ENCODE measurements at regions not wholly inside any gene's neighbourhood (a gene's known extent, or its start where the extent isn't known, plus 50 kb on each side); places are given as distances from the start of the nearest gene placed in this dataset.

DNA sequence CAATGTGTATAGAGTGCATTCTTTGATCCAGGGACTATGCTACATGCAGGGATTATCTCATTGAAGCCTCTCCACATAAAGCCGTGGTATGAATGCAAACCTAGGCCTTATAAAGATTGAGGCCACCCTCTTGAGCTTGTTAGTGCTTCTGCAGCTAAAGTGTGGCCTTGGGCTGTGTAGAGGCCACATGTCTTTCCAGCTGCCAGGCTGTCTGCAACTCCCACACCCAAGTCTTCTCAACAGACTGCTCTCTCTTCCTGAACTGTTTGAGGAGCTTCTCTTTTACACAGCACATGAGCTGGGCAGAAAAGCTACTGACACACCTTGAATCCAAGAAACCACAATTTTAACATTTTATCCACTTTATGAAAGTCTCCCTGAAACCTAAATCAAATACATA is 119.2 kb upstream of the MEX3C start:
- TF ChIP-seq, protein P1, sequence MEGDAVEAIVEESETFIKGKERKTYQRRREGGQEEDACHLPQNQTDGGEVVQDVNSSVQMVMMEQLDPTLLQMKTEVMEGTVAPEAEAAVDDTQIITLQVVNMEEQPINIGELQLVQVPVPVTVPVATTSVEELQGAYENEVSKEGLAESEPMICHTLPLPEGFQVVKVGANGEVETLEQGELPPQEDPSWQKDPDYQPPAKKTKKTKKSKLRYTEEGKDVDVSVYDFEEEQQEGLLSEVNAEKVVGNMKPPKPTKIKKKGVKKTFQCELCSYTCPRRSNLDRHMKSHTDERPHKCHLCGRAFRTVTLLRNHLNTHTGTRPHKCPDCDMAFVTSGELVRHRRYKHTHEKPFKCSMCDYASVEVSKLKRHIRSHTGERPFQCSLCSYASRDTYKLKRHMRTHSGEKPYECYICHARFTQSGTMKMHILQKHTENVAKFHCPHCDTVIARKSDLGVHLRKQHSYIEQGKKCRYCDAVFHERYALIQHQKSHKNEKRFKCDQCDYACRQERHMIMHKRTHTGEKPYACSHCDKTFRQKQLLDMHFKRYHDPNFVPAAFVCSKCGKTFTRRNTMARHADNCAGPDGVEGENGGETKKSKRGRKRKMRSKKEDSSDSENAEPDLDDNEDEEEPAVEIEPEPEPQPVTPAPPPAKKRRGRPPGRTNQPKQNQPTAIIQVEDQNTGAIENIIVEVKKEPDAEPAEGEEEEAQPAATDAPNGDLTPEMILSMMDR (IDR thresholded peaks at IDR 0.05), result no peak
- no peak for TF ChIP-seq POLR2A (IDR thresholded peaks at IDR 0.05)

Data from ovary (tissue), 3 donors.